GM18502 (cell line): ENCODE measurements at regions not wholly inside any gene's neighbourhood (a gene's known extent, or its start where the extent isn't known, plus 50 kb on each side); places are given as distances from the start of the nearest gene placed in this dataset.

Experiments used
- ATAC-seq: cut with Tn5 transposase; IDR thresholded peaks from one replicate; pipeline ENCODE4 v1.9.1; 2021; ENCODE audit warnings: mild to moderate bottlenecking; ENCODE audit not compliant: unreplicated experiment, poor library complexity

DNA sequence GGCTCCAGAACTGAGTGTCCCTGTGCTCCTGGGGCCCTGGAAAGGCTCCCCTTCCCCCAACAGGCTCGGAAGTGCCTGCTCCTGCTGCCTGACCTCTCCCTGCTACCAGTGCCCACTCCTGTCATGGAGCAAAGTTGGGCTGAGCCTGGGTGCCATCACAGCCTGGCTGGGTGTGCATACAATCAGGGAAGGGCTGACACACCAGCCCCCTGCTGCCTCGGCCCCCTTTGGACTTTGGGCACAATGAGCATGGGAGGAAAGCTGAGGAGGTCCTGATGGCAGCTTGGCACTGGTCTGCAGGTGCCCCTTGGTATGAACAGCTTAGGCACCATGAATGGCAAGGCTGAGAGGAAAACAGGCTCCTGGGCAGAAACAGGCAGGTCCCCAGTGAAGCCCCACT is 405.0 kb downstream of the PID1 start:
- ATAC-seq: no peak

DNA sequence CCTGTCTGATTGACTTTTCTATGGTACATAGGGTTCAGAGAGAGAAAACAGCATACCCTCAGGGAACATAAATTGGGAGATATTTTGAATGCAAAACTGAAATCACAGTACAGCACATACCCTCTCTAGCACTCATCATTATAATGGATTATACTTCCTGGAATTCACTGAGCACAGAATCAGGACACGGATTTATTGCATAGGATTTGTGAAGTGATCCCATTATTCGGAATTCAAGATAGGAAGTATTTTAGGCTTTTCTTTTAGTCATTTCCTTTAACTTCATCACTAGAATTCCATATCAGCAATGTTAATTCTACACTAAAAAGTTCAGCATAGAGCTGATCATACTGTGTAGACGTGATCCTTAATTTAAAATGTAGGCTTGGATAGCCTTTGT is 407.0 kb downstream of the PID1 start:
- ATAC-seq: no peak

DNA sequence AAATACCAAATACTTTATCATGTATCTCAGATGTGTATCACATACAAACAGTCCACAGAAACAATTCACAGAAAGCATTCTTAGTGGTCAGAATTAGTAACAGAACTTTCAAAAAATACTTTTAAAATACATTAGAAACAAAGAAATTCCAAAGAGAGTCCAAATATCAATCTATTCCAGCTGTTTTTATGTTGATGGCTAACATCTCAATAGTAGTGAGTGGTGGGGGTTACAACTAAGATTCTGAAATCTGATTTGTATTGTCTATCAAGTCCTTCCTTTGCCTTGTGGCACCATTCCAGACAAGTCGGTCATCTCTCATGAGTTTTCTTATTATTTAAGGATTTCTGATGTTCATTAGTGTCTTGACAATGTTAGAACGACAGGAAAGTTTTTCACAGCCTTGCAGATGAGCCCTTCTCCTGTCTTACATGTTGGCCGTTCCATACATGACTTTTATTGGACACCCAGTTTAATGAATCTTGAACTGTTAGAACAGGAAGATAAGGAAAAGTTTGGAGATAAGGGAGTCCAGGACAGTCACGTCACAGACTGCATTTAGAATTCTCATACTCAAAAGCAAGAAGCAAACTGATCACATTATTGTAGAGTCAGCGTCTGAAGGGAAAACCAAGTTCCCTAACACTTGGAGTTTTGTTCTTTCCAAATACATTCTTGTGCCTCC is 410.3 kb downstream of the PID1 start:
- ATAC-seq: no peak

DNA sequence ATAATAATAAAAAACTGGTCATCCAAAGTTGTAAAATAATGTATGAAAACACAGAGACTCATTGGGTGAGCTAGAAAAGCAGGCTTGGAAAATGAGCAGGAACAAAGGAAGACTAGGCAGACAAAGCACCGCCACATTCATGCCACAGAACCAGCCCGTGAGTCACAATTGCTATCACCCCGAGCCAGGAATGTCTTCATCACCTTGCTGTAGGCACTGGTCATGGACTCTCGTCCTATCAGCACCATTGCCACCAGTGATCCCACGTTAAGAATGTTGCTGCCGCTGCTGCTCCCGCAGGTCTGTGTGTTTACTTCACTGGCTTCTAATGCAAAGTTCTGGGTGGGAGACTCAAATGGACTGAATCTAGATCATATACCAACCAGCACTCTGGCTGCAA is 417.9 kb downstream of the PID1 start:
- ATAC-seq: no peak

DNA sequence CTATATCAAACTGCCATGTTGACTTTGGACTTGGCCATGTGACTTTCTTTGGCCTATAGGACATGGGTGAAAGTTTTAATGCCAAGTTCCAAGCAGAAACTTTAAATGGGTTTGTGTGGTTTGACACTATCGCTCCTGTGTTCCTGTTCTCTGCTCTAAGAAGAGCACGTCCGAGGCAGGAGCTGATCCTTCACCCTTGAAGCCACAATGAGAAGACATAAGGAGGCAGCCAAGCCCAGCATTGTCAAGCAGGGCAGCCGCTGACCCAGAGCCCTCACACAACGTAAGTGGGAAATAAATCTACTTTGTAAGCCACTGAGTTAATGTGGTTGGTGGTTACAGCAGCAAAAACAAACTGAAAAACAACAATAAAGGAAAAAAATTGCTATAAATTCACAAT is 422.4 kb downstream of the PID1 start:
- ATAC-seq: no peak

DNA sequence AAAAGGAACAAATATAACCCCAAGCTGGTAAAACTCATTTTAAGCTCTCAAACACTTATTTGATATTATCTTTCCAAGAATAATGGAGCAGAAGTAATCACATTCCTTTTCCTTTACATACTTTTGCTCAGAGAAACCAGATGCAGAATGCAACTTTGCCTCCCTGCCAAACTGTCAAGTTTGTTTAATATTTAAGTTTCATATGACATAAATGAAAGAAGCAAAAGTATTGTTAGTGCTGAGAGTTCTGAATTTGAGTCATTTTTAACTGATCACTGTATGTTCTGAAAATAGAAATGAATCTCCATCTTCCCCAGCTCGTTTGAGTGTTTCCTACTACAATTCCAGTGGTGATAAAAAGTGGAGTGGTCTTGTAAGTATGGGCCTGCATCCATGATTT is 423.4 kb downstream of the PID1 start:
- no peak for ATAC-seq

DNA sequence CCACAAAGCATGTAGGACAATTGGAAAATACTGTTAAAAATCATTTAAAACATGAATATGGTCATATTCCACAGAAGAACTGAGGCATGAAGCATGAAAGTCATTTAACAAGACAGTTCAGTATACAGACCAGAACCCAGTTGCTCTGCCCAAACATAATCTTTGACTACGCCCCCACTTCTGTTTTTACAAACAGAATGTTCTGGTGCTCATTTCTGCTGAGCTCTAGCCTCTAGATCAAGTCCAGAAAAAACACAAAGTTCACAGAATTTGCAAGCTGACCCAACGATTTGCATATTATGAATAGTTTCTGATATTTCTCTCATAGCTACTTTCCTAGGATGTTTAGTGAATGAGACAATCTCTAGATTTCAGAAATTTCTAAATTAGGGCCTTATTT is 424.9 kb downstream of the PID1 start:
- ATAC-seq: no peak

DNA sequence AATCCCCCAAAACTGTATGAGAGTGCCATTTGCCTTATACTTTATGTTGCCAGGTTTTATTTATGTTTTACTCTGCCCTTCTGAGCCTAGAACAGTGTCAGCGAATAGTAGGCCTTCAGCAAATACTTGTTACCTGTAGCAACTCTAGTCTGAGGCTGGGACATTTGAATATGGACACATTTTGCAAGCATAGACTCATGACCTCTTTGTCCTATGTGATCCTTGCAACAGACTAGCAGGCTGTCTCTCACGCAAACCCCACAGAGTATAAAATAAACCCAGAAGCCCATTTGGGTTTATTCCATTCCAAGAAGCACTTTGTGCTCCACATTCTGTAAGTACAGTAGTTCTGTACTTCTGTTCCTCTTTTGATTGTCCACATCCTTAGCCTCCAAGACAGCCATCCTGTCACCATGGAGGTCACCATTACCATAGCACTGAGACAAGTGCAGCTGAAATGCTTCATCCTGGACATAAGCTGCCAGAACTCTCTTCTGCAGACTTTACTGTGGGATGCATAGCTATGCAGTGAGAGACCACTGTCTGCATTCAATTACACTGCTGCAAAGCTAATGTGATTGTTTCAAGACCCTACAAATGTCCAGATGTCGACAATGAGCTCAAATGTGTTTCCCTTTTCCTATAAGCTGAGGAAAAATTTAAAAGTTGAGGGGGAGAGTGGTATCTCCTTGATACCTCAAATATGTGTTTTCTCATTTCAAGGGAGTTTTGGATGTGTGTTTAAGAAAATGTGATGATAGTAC is 425.7 kb downstream of the PID1 start:
- no peak for ATAC-seq

DNA sequence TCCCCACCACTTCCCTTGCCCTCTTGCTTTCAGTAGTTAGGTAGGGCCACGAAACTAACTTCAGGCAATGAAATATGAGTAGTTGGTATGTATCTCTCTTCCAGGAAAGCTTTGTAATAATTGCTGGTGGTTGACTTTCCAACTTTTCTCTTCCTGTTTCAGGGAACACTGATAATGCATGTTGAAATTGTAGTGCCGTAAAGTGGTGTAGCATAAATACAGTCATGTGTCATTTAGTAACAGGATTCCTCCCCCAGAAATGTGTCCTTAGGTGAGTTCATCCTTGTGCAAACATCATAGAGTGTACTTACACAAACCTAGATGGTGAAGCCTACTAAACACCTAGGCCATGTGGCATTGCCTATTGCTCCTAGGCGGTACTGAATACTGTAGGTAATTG is 429.2 kb downstream of the PID1 start:
- ATAC-seq: no peak

DNA sequence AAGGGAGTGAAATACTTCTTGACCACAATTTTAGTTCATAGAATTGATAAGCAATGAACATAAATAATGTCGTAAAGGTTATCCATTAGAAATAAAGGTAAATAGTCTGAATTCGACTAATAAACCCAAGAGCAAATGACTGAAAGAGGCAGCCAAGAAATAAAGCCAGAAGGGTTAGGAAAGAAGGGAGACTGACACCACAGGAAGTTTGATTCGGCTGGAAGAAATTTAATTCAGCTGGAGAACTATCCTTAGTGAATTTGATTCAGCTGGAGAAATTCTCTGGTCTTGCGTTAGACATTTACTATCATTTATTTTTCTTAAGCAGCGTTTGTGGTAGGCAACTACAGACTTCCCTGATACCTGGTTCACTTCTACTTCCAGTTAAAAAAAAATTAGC is 429.6 kb downstream of the PID1 start:
- no peak for ATAC-seq

DNA sequence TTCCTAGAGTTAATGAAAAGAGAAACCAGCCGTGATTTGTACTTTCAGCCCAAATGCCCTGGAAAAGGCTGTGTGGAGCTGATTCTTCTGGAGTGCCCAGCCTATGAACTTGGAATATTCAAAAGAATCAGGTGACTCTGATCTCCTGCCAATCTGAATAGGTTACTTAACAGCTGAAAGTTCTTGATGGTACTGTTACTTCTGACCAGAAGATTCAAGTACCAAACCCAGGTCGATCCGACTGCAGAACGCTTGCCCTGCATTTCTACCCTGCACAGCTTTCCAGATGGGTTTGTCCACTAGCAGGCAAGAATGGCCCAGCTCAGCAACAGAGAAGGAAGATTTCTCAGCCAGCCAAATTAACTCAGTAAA is 430.4 kb downstream of the PID1 start:
- no peak for ATAC-seq

DNA sequence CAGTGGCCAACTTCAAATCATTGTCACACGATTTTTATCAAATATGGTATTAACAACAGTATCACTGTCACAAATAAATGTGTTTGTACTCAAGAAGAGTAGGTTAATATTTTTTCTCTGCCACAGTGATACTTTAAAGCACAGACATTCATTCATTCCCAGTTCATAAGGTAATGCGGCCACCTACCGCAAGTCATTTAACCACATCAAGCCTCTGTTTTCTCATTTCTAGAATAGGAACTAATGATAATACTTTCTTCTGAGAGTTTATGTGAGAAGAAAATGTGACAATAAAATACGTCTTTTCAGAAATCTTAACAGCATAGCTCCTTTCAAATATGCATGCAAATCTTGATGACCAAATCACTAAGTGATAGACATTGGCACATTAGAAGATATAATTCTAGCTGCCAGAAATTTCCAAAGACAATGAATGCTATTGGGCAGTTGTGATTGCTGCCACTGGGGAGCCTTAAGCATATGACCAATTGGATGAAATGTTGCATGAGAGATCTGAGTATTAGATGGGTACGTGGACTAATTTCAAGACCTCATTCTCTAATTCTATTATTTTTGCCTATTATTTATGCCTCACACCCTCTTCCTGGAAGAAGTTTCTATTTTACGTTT is 430.9 kb downstream of the PID1 start:
- no peak for ATAC-seq

DNA sequence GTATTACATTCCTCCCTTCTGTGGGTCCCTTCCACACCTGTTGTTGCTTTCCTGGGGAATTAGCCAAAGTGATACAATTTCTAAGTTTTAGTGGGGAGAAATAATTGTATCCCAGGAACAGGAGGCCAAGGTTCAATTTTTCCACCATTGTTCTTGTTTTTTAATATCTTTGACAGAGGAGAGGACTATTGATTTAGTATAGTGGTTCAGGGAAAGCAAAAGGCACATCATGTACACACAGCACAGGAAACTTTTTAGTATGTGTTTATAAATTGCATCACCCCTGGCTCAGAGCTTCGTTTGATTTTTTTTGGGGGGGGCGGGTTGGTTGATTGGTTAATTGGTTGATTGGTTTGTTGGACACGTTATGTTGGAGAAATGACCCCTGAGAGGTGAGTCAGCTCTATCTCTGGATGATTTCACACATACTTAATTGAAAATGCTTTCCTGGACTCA is 431.6 kb downstream of the PID1 start:
- no peak for ATAC-seq

DNA sequence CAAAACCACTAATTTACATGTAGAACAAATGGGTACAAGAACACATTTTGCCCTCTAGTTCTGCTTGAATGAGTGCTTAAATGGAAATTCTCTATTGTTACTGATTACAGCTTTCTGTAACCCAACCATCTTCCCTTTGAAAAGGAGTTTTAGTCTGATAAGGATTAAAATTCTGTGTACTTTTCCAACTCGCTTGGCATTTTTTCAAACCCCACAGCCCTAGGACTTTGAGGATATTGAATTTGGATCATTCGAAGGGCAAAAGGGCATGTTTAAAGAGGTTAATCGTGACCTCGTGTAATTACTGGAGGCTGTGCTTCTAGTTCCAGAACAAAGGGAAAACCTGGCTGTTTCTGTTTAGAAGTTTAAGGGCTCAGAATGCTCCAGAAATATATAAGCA is 432.3 kb downstream of the PID1 start:
- ATAC-seq: no peak

DNA sequence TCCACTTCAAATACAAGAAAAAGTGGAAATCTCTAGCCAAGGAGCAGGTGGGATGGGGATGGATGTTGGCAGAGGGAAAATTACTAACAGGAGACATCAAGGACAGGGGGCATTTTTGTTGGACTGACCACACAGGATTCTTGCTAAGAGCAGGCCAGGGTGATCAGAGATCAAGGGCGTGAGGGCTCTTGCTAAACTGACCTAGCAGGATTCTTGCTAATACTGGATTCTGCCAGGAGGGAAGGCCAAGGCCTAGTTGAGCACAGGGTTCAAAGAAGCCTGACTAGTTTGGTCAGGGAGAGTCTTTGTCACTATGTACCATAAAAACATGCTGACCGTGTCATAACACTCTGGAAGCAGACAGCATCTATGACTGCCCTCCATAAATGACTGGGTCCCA is 442.7 kb downstream of the PID1 start:
- ATAC-seq: no peak

DNA sequence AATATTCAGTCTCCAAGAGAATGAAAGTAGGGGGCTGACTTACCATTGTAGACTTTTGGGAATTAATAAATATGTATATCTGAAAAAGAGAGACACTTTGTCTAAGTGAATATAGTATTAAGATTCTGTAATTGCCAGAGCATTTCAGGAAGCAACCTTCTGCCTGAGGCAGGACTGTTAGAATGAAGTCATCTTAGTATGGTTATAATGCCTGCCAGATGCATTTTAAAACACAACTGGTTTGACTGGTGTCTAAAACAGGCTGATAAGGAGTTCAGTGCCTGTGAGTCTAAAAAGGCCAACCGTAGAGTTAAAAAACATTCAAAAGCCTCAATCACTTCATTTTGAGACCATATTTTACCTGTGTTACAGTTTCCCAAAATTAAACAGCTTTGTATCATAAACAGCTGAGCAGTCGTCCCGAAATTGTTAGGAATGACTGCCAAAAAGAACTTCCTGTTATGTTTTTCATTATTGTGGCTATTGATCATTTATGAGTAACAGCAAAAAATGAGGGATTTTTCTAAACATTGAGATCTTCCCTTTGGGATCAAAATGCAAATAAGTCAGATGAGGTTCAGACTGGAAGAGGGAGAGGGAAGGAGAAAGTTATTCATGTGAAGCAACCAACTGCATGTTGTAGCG is 443.9 kb downstream of the PID1 start:
- no peak for ATAC-seq

DNA sequence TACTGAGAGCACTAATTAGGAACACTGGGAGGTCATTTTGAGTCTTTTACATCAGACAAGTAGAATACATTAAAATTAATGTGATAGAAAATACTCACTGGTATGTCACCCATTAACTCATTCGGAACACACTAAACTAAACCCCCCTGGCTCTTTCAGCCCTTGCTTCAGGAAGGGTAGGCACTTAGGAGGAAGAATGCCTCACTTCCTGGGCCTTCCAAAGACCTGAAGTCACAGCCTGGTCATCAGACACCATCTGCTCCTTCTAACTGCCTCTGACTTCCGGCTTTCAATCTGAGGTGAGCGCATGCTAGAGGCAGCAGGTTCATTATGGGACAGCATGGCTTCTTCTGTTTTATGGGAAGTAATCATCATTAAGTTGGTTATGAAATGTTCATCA is 451.4 kb downstream of the PID1 start:
- no peak for ATAC-seq

DNA sequence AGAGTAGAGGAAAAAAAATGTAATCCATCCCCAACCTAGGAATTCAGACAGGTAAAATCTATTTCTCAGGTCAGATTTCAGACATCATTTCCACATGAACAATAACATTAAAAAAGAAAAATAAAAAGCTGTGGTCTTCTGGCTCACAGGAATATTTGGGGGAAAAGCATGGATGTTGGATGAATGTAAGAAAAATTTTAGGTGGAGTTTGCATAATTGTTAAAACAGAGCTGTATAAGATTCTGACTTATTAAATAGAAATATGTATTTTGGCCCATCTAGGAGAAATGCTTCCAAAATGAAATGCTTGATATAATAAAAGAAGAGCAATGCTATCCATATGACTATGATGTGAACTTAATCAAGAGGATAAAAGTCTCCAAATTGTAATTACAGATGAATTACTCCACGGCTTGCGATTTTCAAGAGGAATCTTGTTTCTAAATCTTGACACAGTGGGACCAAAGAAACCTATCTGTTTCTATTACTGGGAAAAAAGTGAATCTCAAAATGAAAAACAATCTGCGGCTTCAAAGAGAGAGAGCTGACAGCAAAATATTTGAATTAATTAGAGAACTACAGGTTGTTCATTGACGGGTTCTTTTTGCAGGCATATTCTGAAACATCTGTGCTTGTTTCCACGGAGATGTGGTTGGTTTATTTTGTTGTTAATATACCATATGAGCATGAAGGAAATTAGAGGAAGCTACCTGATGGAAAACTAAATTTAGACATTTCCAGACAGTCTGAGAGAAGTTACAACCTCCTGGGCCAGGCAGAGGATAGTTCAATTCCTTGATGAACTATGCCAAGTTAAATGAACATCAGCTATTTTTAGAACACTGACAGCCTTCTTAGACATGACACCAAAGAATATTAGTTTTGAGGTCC is 468.7 kb downstream of the PID1 start:
- no peak for ATAC-seq

DNA sequence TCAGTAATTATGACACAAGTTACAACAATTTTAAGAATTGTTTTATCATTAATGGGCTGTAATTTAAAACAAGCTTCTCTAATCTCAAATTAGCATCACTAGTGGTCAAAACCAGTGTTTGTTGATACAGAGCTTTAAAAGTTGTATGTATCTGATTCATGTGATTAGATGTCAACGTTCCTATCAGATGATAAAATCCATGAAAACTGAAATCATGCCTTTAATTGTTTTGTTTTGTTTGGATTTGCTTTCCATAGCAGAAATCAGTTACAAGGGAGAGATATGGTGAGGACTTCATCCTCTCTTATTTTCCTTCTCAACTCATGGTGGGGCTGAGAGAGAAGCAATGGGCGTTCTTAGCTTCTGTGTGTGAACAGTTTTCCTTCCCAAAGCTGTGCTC is 469.6 kb downstream of the PID1 start:
- no peak for ATAC-seq

DNA sequence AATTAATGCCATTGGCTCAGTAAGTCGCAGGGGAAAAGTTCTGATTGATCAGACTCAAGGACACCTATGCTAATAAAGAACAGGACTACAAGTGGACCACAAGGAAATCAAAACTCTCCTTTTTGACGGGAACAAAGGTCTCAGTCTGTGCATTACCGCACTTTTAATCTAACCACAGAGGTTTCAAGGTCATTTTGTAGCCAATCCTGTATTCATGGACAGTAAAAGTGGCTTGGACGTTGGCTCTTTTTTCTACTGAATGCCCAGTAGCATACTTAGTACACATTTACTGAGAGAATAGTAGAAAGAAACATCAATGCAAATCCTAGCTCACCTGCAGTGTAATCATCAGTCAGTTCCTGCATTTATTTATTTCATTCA is 471.9 kb downstream of the PID1 start:
- ATAC-seq: no peak
